ENCODE measurements at regions not wholly inside any gene's neighbourhood (a gene's known extent, or its start where the extent isn't known, plus 50 kb on each side); places are given as distances from the start of the nearest gene placed in this dataset.

- TF ChIP-seq TAF1 (IDR thresholded peaks at IDR 0.05; ENCODE audit: low read depth) (no peak), ZBTB7A (IDR thresholded peaks at IDR 0.05; ENCODE audit: low read depth) (no peak), CREB1 (IDR thresholded peaks at IDR 0.05; ENCODE audit: low read depth) (no peak), EP300 (IDR thresholded peaks at IDR 0.05; ENCODE audit: borderline replicate concordance) (no peak), CEBPB (IDR thresholded peaks at IDR 0.05) (no peak), REST (IDR thresholded peaks at IDR 0.05; ENCODE audit: low read depth) (no peak), RAD21 (IDR thresholded peaks at IDR 0.05; ENCODE audit: low read depth) (no peak), EGR1 (IDR thresholded peaks at IDR 0.05) (no peak), TCF12 (IDR thresholded peaks at IDR 0.05; ENCODE audit: low read depth) (no peak), FOXM1 (IDR thresholded peaks at IDR 0.05; ENCODE audit: borderline replicate concordance, low read depth) (no peak), NFIC (IDR thresholded peaks at IDR 0.05) (no peak), TEAD4 (IDR thresholded peaks at IDR 0.05) (no peak), YY1 (IDR thresholded peaks at IDR 0.05; ENCODE audit: low read depth) (no peak)
- TF ChIP-seq, protein P1, sequence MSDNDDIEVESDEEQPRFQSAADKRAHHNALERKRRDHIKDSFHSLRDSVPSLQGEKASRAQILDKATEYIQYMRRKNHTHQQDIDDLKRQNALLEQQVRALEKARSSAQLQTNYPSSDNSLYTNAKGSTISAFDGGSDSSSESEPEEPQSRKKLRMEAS (IDR thresholded peaks at IDR 0.05), result no peak
Measured at GRCh38 chr14:54301359-54301758, 95.4 kb upstream of the CDKN3 start.

GRCh38 chr14:54306806-54307205, 90.0 kb upstream of the CDKN3 start:
- TF ChIP-seq ZBTB7A (IDR thresholded peaks at IDR 0.05; ENCODE audit: low read depth) (no peak), EP300 (IDR thresholded peaks at IDR 0.05; ENCODE audit: borderline replicate concordance) (no peak), TAF1 (IDR thresholded peaks at IDR 0.05; ENCODE audit: low read depth) (no peak), CREB1 (IDR thresholded peaks at IDR 0.05; ENCODE audit: low read depth) (no peak), YY1 (IDR thresholded peaks at IDR 0.05; ENCODE audit: low read depth) (no peak), NFIC (IDR thresholded peaks at IDR 0.05) (no peak), EGR1 (IDR thresholded peaks at IDR 0.05) (no peak), TEAD4 (IDR thresholded peaks at IDR 0.05) (no peak), FOXM1 (IDR thresholded peaks at IDR 0.05; ENCODE audit: borderline replicate concordance, low read depth) (no peak), TCF12 (IDR thresholded peaks at IDR 0.05; ENCODE audit: low read depth) (no peak), USF1 (IDR thresholded peaks at IDR 0.05) (no peak), CEBPB (IDR thresholded peaks at IDR 0.05) (no peak), REST (IDR thresholded peaks at IDR 0.05; ENCODE audit: low read depth) (no peak), RAD21 (IDR thresholded peaks at IDR 0.05; ENCODE audit: low read depth) (no peak)
- TF ChIP-seq, protein P1 (IDR thresholded peaks at IDR 0.05), result no peak

- TF ChIP-seq CEBPB (IDR thresholded peaks at IDR 0.05), result no peak
- no peak for TF ChIP-seq YY1 (IDR thresholded peaks at IDR 0.05; ENCODE audit: low read depth)
- no peak for TF ChIP-seq EP300 (IDR thresholded peaks at IDR 0.05; ENCODE audit: borderline replicate concordance)
- TF ChIP-seq, protein P1 (IDR thresholded peaks at IDR 0.05), result no peak
- no peak for TF ChIP-seq REST (IDR thresholded peaks at IDR 0.05; ENCODE audit: low read depth)
- TF ChIP-seq TCF12 (IDR thresholded peaks at IDR 0.05; ENCODE audit: low read depth), result no peak
- no peak for TF ChIP-seq NFIC (IDR thresholded peaks at IDR 0.05)
- TF ChIP-seq TEAD4 (IDR thresholded peaks at IDR 0.05), result no peak
- no peak for TF ChIP-seq RAD21 (IDR thresholded peaks at IDR 0.05; ENCODE audit: low read depth)
Measured at GRCh38 chr14:54309615-54310014, 87.2 kb upstream of the CDKN3 start.

DNA sequence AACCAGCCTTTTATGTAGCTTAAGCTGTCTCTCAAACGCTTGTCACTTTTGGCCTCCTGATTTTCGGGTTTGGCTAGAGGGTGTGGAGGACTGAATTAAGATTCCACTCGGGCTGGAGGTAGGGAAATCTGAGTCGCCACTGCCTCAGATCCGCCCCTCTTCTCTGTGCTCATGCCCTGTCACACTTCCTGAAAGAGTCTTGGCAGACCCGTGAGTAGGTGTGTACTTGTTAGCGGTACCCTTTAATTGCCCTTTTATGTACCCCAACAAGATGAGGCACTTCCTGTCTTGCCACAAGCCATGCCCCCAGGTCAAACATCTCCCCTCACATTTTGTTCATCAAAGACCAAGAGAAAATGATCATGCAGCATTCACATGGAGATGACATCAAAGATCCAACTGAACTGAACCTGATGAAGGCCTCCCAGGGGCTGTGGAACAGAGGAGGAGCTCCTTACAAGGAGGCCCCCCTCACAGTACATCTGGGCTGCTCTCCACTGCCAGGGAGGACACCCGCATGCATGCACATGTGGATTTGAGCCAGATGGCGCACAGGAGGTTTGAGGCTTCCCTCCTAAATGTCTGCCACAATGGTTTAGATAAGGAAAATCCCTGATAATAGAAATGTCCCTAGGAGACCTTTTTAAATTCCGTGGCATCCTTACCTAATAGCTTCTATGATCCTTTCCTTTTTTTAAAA, 86.5 kb upstream of the CDKN3 start:
- TF ChIP-seq TAF1 (IDR thresholded peaks at IDR 0.05; ENCODE audit: low read depth) (no peak), RAD21 (IDR thresholded peaks at IDR 0.05; ENCODE audit: low read depth) (no peak), NFIC (IDR thresholded peaks at IDR 0.05) (no peak), CREB1 (IDR thresholded peaks at IDR 0.05; ENCODE audit: low read depth) (no peak), ZBTB7A (IDR thresholded peaks at IDR 0.05; ENCODE audit: low read depth) (no peak), CEBPB (IDR thresholded peaks at IDR 0.05) (no peak)

Data from Ishikawa (cell line).